HCT116 (cell line): ENCODE measurements at regions not wholly inside any gene's neighbourhood (a gene's known extent, or its start where the extent isn't known, plus 50 kb on each side); places are given as distances from the start of the nearest gene placed in this dataset.

Source experiments
- ATAC-seq: fragments of 200-7000 bp; cut with Tn5 transposase; 2 replicates; pipeline ENCODE4 v1.9.1; 2020; ENCODE audit warnings: mild to moderate bottlenecking, moderate library complexity
- BruUV-seq: library from RNA; stranded (reverse); fragments of 400-500 nt; replicated peaks from 2 replicates; lab custom pipeline; 2021; lab: Mats Ljungman, UMichigan
- CTCF ChIA-PET: fragments of 300-600 bp; sonication (Branson Sonifier 250); formaldehyde crosslinking; loops from one replicate; lab custom pipeline; 2021; ENCODE audit warnings: antibody characterized with exemption; lab: Charles Lee
- POLR2A ChIA-PET: fragments of 300-600, 350-600 bp; sonication (Branson Sonifier 250); formaldehyde crosslinking; loops from one replicate; lab custom pipeline; 2021; ENCODE audit warnings: antibody characterized with exemption; lab: Charles Lee
- RAD21 ChIA-PET, 2 experiments: fragments of 300-600 bp; sonication (Branson Sonifier 250); formaldehyde crosslinking; loops; one replicate each; lab custom pipeline; 2023; ENCODE audit warnings: low total read pairs in 2 of 2; ENCODE audit not compliant: uncharacterized antibody in 2 of 2, unreplicated experiment in 2 of 2, low non-redundant PET in 1 of 2; lab: Charles Lee
- DNase-seq: peaks from one replicate; pipeline ENCODE4 v3.0.0-alpha.2; 2010; ENCODE audit warnings: low read depth, low spot score
- H2AFZ ChIP-seq: fragments of 200-600 bp; shearing (Covaris generic), sonication (generic); 2 replicates; pipeline ENCODE4 v1.6.1; 2017; ENCODE audit warnings: low read depth, mixed run types, mixed read lengths, antibody characterized with exemption, low read length; ENCODE audit not compliant: poor library complexity, severe bottlenecking
- H3K27ac ChIP-seq: 2 replicates; pipeline ENCODE4 v1.5.1; 2012; ENCODE audit warnings: low read depth, low read length
- H3K27me3 ChIP-seq: fragments of 200-600 bp; sonication (generic); 2 replicates; pipeline ENCODE4 v1.6.1; 2016; ENCODE audit warnings: mixed run types, low read length, mixed read lengths; ENCODE audit not compliant: insufficient read depth
- H3K36me3 ChIP-seq, 2 experiments: fragments of 200-500 bp in 1 of 2; fragments of 200-600 bp in 1 of 2; sonication (Bioruptor generic) in 1 of 2; sonication (generic) in 1 of 2; 2 replicates each; pipeline versions ENCODE4 v1.5.1 to v1.6.1; 2014 to 2016; ENCODE audit warnings: low read length in 2 of 2, inconsistent platforms in 1 of 2, mixed read lengths in 1 of 2, mixed run types in 1 of 2; ENCODE audit not compliant: insufficient read depth in 2 of 2, control insufficient read depth in 1 of 2
- H3K4me1 ChIP-seq, 2 experiments: fragments of 200-600 bp in 1 of 2; sonication (generic) in 1 of 2; 2 replicates each; pipeline versions ENCODE4 v1.5.1 to v1.6.1; 2012 to 2017; ENCODE audit warnings: low read length in 2 of 2, inconsistent platforms in 1 of 2, mild to moderate bottlenecking in 1 of 2, mixed read lengths in 1 of 2, mixed run types in 1 of 2, moderate library complexity in 1 of 2; ENCODE audit not compliant: insufficient read depth in 2 of 2, control insufficient read depth in 1 of 2
- H3K4me2 ChIP-seq: fragments of 200-600 bp; sonication (generic); 2 replicates; pipeline ENCODE4 v1.6.1; 2017; ENCODE audit warnings: mixed run types, low read length, mixed read lengths
- H3K4me3 ChIP-seq, 2 experiments: fragments of 200-600 bp in 1 of 2; sonication (generic) in 1 of 2; replicated peaks in 1 of 2; 2 replicates each; pipeline ENCODE4 v1.5.1; 2011 to 2016; ENCODE audit warnings: low read length in 2 of 2, control low read depth in 1 of 2, low read depth in 1 of 2, mild to moderate bottlenecking in 1 of 2, mixed read lengths in 1 of 2, mixed run types in 1 of 2
- H3K79me2 ChIP-seq: fragments of 200-600 bp; sonication (generic); 2 replicates; pipeline ENCODE4 v1.6.1; 2017; ENCODE audit warnings: mild to moderate bottlenecking, mixed run types, low read length, moderate library complexity, mixed read lengths; ENCODE audit not compliant: insufficient read depth
- H3K9ac ChIP-seq: fragments of 200-600 bp; sonication (generic); 2 replicates; pipeline ENCODE4 v1.6.1; 2016; ENCODE audit warnings: low read length, mixed read lengths
- H3K9me2 ChIP-seq: fragments of 200-600 bp; sonication (generic), shearing (Covaris generic); 2 replicates; pipeline ENCODE4 v1.6.1; 2017; ENCODE audit warnings: mixed run types, mild to moderate bottlenecking, moderate library complexity; ENCODE audit not compliant: insufficient read depth
- H3K9me3 ChIP-seq, 2 experiments: fragments of 200-500 bp in 1 of 2; fragments of 200-600 bp in 1 of 2; sonication (Bioruptor generic) in 1 of 2; sonication (generic) in 1 of 2; 2 replicates each; pipeline ENCODE4 v1.6.1; 2014 to 2017; ENCODE audit warnings: low read length in 2 of 2, mixed read lengths in 2 of 2, inconsistent platforms in 1 of 2, low read depth in 1 of 2, mild to moderate bottlenecking in 1 of 2, mixed run types in 1 of 2, moderate library complexity in 1 of 2; ENCODE audit not compliant: control insufficient read depth in 1 of 2, insufficient read depth in 1 of 2
- H4K20me1 ChIP-seq: fragments of 200-600 bp; sonication (generic), shearing (Covaris generic); 2 replicates; pipeline ENCODE4 v1.6.1; 2017; ENCODE audit warnings: mixed run types, mild to moderate bottlenecking, moderate library complexity; ENCODE audit not compliant: insufficient read depth
- ATF3 ChIP-seq: IDR thresholded peaks from 2 replicates; pipeline ENCODE4 v1.6.1; 2012
- CBX3 ChIP-seq: IDR thresholded peaks from 2 replicates; pipeline ENCODE4 v1.6.1; 2012; ENCODE audit warnings: low read depth
- CEBPB ChIP-seq: IDR thresholded peaks from 2 replicates; pipeline ENCODE4 v1.6.1; 2012; ENCODE audit warnings: low read depth
- CTCF ChIP-seq, 3 experiments: fragments of 200-600 bp in 1 of 3; sonication (generic) in 1 of 3; IDR thresholded peaks in 2 of 3; conservative IDR thresholded peaks in 1 of 3; 2 replicates each; pipeline ENCODE4 v1.5.1; 2012 to 2017; ENCODE audit warnings: low read depth in 2 of 3, low read length in 2 of 3, antibody characterized with exemption in 1 of 3, borderline replicate concordance in 1 of 3, control low read depth in 1 of 3, mild to moderate bottlenecking in 1 of 3, mixed read lengths in 1 of 3, mixed run types in 1 of 3, moderate library complexity in 1 of 3; ENCODE audit not compliant: insufficient read depth in 1 of 3
- ELF1 ChIP-seq: IDR thresholded peaks from 2 replicates; pipeline ENCODE4 v1.6.1; 2012; ENCODE audit warnings: low read depth, borderline replicate concordance
- EZH2 ChIP-seq: fragments of 200-600 bp; sonication (generic); IDR thresholded peaks from 2 replicates; pipeline ENCODE4 v1.6.1; 2017; ENCODE audit warnings: antibody characterized with exemption, mixed run types
- EZH2phosphoT487 ChIP-seq: fragments of 200-600 bp; IDR thresholded peaks from 2 replicates; pipeline ENCODE4 v1.6.1; 2018; ENCODE audit warnings: antibody characterized with exemption, borderline replicate concordance
- FOSL1 ChIP-seq: IDR thresholded peaks from 2 replicates; pipeline ENCODE4 v1.6.1; 2012; ENCODE audit warnings: low read depth
- JUND ChIP-seq: IDR thresholded peaks from 2 replicates; pipeline ENCODE4 v1.6.1; 2012
- POLR2AphosphoS5 ChIP-seq: IDR thresholded peaks from 2 replicates; pipeline ENCODE4 v1.6.1; 2011; ENCODE audit warnings: mild to moderate bottlenecking, low read depth, low read length, moderate library complexity
- RAD21 ChIP-seq: IDR thresholded peaks from 2 replicates; pipeline ENCODE4 v1.6.1; 2012; ENCODE audit warnings: low read depth, mild to moderate bottlenecking
- SP1 ChIP-seq: IDR thresholded peaks from 2 replicates; pipeline ENCODE4 v1.6.1; 2012; ENCODE audit warnings: low read depth
- SRF ChIP-seq: IDR thresholded peaks from 2 replicates; pipeline ENCODE4 v1.6.1; 2012; ENCODE audit warnings: low read depth
- TCF7L2 ChIP-seq: IDR thresholded peaks from 2 replicates; pipeline ENCODE4 v1.7.0; 2011; ENCODE audit warnings: borderline replicate concordance, inconsistent platforms; ENCODE audit not compliant: insufficient read depth, insufficient read length; ENCODE audit errors: extremely low read depth
- YY1 ChIP-seq: IDR thresholded peaks from 2 replicates; pipeline ENCODE4 v1.6.1; 2011; ENCODE audit warnings: low read length, low read depth, moderate library complexity, mild to moderate bottlenecking; ENCODE audit not compliant: insufficient replicate concordance; ENCODE audit errors: extremely low read depth
- ZBTB33 ChIP-seq: IDR thresholded peaks from 2 replicates; pipeline ENCODE4 v1.6.1; 2011; ENCODE audit warnings: mild to moderate bottlenecking, low read length, moderate library complexity; ENCODE audit not compliant: insufficient replicate concordance; ENCODE audit errors: extremely low read depth
- ZFX ChIP-seq: fragments of 450-650 bp; IDR thresholded peaks from 2 replicates; pipeline ENCODE4 v1.6.1; 2017
- ZNF274 ChIP-seq: fragments of 200-500 bp; sonication (Bioruptor generic); IDR thresholded peaks from 2 replicates; pipeline ENCODE4 v1.6.1; 2014; ENCODE audit warnings: mild to moderate bottlenecking, low read depth, low read length, inconsistent platforms
- intact Hi-C: fragments of 100-400 bp; cut with micrococcal nuclease; formaldehyde crosslinking; loops from 2 replicates; pipeline ENCODE4 v1.10.0; 2022

GRCh38 chr1:87180682-87181081, 148.0 kb upstream of the LMO4 start:
- POLR2A ChIA-PET: no interaction called here
- H4K20me1 ChIP-seq: no peaks in the 10 kb centered on the region
- RAD21 ChIA-PET: no interaction called here
- ATAC-seq: no peak
- BruUV-seq: no TSS peak
- H3K36me3 ChIP-seq: no peaks in the 10 kb centered on the region
- H3K27me3 ChIP-seq: peaks cover 6% of the 10 kb centered on the region
- no peak overlapping the region for H3K27ac ChIP-seq
- no peaks in the 10 kb centered on the region for H3K9me3 ChIP-seq
- CTCF ChIA-PET: no interaction called here
- no peaks in the 10 kb centered on the region for H3K9me2 ChIP-seq
- H3K4me2 ChIP-seq: no peak overlapping the region
- H3K4me1 ChIP-seq: no peaks in the 10 kb centered on the region
- H2AFZ ChIP-seq: no peak overlapping the region
- no peak overlapping the region for H3K9ac ChIP-seq
- H3K79me2 ChIP-seq: no peaks in the 10 kb centered on the region
- intact Hi-C loops: no loop called here
- no peak overlapping the region for H3K4me3 ChIP-seq
- no peak for DNase-seq
- TF ChIP-seq CBX3 (no peak), CEBPB (no peak), YY1 (no peak), RAD21 (no peak), ZNF274 (no peak), ELF1 (no peak), SP1 (no peak), ZFX (no peak), POLR2AphosphoS5 (no peak)

- Histone ChIP-seq H3K4me1 (no peaks in the 10 kb centered on the region), H3K27ac (no peak overlapping the region), H4K20me1 (no peaks in the 10 kb centered on the region), H3K9ac (no peak overlapping the region)
- ATAC-seq: no peak
- no peak for TF ChIP-seq ZBTB33
- no peak for TF ChIP-seq ATF3
- no peak for TF ChIP-seq POLR2AphosphoS5
- no peak for TF ChIP-seq FOSL1
- TF ChIP-seq CEBPB: no peak
- no peak for TF ChIP-seq RAD21
- no peak for TF ChIP-seq SP1
- no peak for TF ChIP-seq ZFX
- no peak for TF ChIP-seq EZH2
- TF ChIP-seq TCF7L2: no peak
- TF ChIP-seq SRF: no peak
- no peak for TF ChIP-seq JUND
- no peak for TF ChIP-seq YY1
- TF ChIP-seq EZH2phosphoT487: no peak
- TF ChIP-seq CTCF (IDR thresholded peaks at IDR 0.05 in 2 of 3, conservative IDR thresholded peaks at IDR 0.05 in 1 of 3; ENCODE audit: borderline replicate concordance in 1 of 3, insufficient read depth in 1 of 3, low read depth in 2 of 3, low read length in 2 of 3): no peak
- TF ChIP-seq, all 23 proteins: peak for 0
- Histone ChIP-seq H2AFZ (no peak overlapping the region), H3K4me3 (no peak overlapping the region), H3K4me2 (no peak overlapping the region), H3K36me3 (no peaks in the 10 kb centered on the region), H3K27me3 (peaks cover 6% of the 10 kb centered on the region), H3K9me2 (no peaks in the 10 kb centered on the region), H3K9me3 (no peaks in the 10 kb centered on the region), H3K79me2 (no peaks in the 10 kb centered on the region)
- ChIA-PET RAD21 (no interaction called here), CTCF (no interaction called here), POLR2A (no interaction called here)
- intact Hi-C loops: no loop called here
- no peak for DNase-seq
- no TSS peak for BruUV-seq
Measured at GRCh38 chr1:87182611-87183010, 146.1 kb upstream of the LMO4 start.
